IMR-90 (cell line): ENCODE measurements at regions not wholly inside any gene's neighbourhood (a gene's known extent, or its start where the extent isn't known, plus 50 kb on each side); places are given as distances from the start of the nearest gene placed in this dataset.

Experiments
- ATAC-seq: fragments of 200-7000 bp; cut with Tn5 transposase; 2 replicates; pipeline ENCODE4 v1.9.1; 2020; ENCODE audit warnings: low read depth, mild to moderate bottlenecking, moderate library complexity
- BruUV-seq: library from RNA; stranded (reverse); fragments of 400-500 nt; replicated peaks from 2 replicates; lab custom pipeline; 2021; lab: Mats Ljungman, UMichigan
- CTCF ChIA-PET: fragments of 300-600 bp; formaldehyde crosslinking; extraction: SDS; loops from one replicate; lab custom pipeline; 2021; ENCODE audit warnings: antibody characterized with exemption; lab: Yijun Ruan, JAX
- POLR2A ChIA-PET: fragments of 300-600 bp; sonication (Branson Sonifier 250); formaldehyde crosslinking; loops from one replicate; lab custom pipeline; 2022; ENCODE audit warnings: antibody characterized with exemption; ENCODE audit not compliant: unreplicated experiment; lab: Charles Lee
- DNase-seq: peaks from one replicate; pipeline ENCODE4 v3.0.0; 2013
- H2AFZ ChIP-seq: replicated peaks from 2 replicates; pipeline ENCODE3; 2013; ENCODE audit warnings: low read length, mild to moderate bottlenecking; ENCODE audit not compliant: poor library complexity
- H2AK5ac ChIP-seq: 2 replicates; pipeline ENCODE4 v1.6.1; 2013; ENCODE audit warnings: low read depth, low read length, inconsistent platforms
- H2AK9ac ChIP-seq: replicated peaks from 2 replicates; pipeline ENCODE3; 2013; ENCODE audit warnings: mild to moderate bottlenecking, low read depth, low read length, moderate library complexity; ENCODE audit not compliant: poor library complexity
- H2BK120ac ChIP-seq: 2 replicates; pipeline ENCODE4 v1.6.1; 2013; ENCODE audit warnings: low read depth, low read length, inconsistent platforms
- H2BK15ac ChIP-seq: 3 replicates; pipeline ENCODE4 v1.6.1; 2013; ENCODE audit warnings: low read depth, low read length, inconsistent platforms
- H2BK20ac ChIP-seq: 2 replicates; pipeline ENCODE4 v1.6.1; 2013; ENCODE audit warnings: low read depth, mild to moderate bottlenecking, inconsistent platforms, low read length, moderate library complexity
- H2BK5ac ChIP-seq: 2 replicates; pipeline ENCODE4 v1.6.1; 2013; ENCODE audit warnings: mild to moderate bottlenecking, low read depth, low read length, inconsistent platforms; ENCODE audit not compliant: poor library complexity, severe bottlenecking
- H3K14ac ChIP-seq: replicated peaks from 2 replicates; pipeline ENCODE4 v1.6.1; 2013; ENCODE audit warnings: low read depth, low read length, inconsistent platforms
- H3K18ac ChIP-seq: 2 replicates; pipeline ENCODE4 v1.6.1; 2013; ENCODE audit warnings: low read depth, low read length, control low read depth
- H3K23ac ChIP-seq: 2 replicates; pipeline ENCODE4 v1.6.1; 2013; ENCODE audit warnings: low read depth, low read length, inconsistent platforms
- H3K27ac ChIP-seq: 2 replicates; pipeline ENCODE4 v1.5.1; 2013; ENCODE audit warnings: mild to moderate bottlenecking, control low read depth, low read length; ENCODE audit not compliant: insufficient read depth
- H3K27me3 ChIP-seq: 2 replicates; pipeline ENCODE4 v1.6.1; 2013; ENCODE audit warnings: low read length; ENCODE audit not compliant: control insufficient read depth, insufficient read depth
- H3K36me3 ChIP-seq: 2 replicates; pipeline ENCODE4 v1.6.1; 2013; ENCODE audit warnings: low read length, mixed read lengths; ENCODE audit not compliant: control insufficient read depth, insufficient read depth
- H3K4ac ChIP-seq: 2 replicates; pipeline ENCODE4 v1.6.1; 2013; ENCODE audit warnings: low read depth, low read length, inconsistent platforms
- H3K4me1 ChIP-seq: 2 replicates; pipeline ENCODE4 v1.6.1; 2013; ENCODE audit warnings: low read length, mixed read lengths; ENCODE audit not compliant: control insufficient read depth, insufficient read depth
- H3K4me2 ChIP-seq: 2 replicates; pipeline ENCODE4 v1.6.1; 2013; ENCODE audit warnings: low read depth, mild to moderate bottlenecking, control low read depth, low read length, moderate library complexity
- H3K4me3 ChIP-seq: 2 replicates; pipeline ENCODE4 v1.5.1; 2013; ENCODE audit warnings: low read depth, mild to moderate bottlenecking, control low read depth, low read length, moderate library complexity; ENCODE audit not compliant: insufficient read depth
- H3K56ac ChIP-seq: 2 replicates; pipeline ENCODE4 v1.6.1; 2013; ENCODE audit warnings: low read length, inconsistent platforms; ENCODE audit not compliant: insufficient read depth; ENCODE audit errors: extremely low read depth
- H3K79me1 ChIP-seq, 2 experiments: 2 replicates each; pipeline ENCODE4 v1.6.1; 2013; ENCODE audit warnings: low read length in 2 of 2, inconsistent platforms in 1 of 2, low read depth in 1 of 2
- H3K9ac ChIP-seq: 2 replicates; pipeline ENCODE4 v1.6.1; 2013; ENCODE audit warnings: low read depth, low read length, control low read depth
- H3K9me1 ChIP-seq: 2 replicates; pipeline ENCODE4 v1.6.1; 2013; ENCODE audit warnings: low read length, inconsistent platforms; ENCODE audit not compliant: insufficient read depth
- H3K9me3 ChIP-seq: 2 replicates; pipeline ENCODE4 v1.6.1; 2013; ENCODE audit warnings: low read length; ENCODE audit not compliant: control insufficient read depth, insufficient read depth
- H4K20me1 ChIP-seq: 2 replicates; pipeline ENCODE4 v1.6.1; 2013; ENCODE audit warnings: low read length, inconsistent platforms; ENCODE audit not compliant: insufficient read depth
- H4K5ac ChIP-seq: 2 replicates; pipeline ENCODE4 v1.6.1; 2013; ENCODE audit warnings: mild to moderate bottlenecking, low read depth, low read length, control low read depth
- H4K8ac ChIP-seq, 2 experiments: 2 replicates each; pipeline ENCODE4 v1.6.1; 2013; ENCODE audit warnings: low read depth in 2 of 2, low read length in 2 of 2, control low read depth in 1 of 2, inconsistent platforms in 1 of 2
- H4K91ac ChIP-seq: 2 replicates; pipeline ENCODE4 v1.6.1; 2013; ENCODE audit warnings: low read depth, low read length, inconsistent platforms; ENCODE audit not compliant: insufficient read depth
- BHLHE40 ChIP-seq: fragments of 150-350 bp; IDR thresholded peaks from 2 replicates; pipeline ENCODE4 v1.6.1; 2016; ENCODE audit warnings: mild to moderate bottlenecking, low read depth, low read length
- CEBPB ChIP-seq: IDR thresholded peaks from 2 replicates; pipeline ENCODE4 v1.6.1; 2012; ENCODE audit warnings: low read depth, low read length, improper control_type of control experiment
- MAFK ChIP-seq: IDR thresholded peaks from 2 replicates; pipeline ENCODE4 v1.6.1; 2012; ENCODE audit warnings: low read depth, low read length, improper control_type of control experiment
- WGBS, 2 experiments: methylation state at CpG; one replicate each; pipeline versions ENCODE4 v1.1.5 to v1.1.7; 2013; ENCODE audit warnings: missing lambda C conversion rate in 2 of 2; ENCODE audit not compliant: insufficient read length in 1 of 2; ENCODE audit errors: extremely low coverage in 2 of 2; 5-methylcytosine and 5-hydroxymethylcytosine counted together
- dilution Hi-C: fragments of 300-500 bp; cut with HindIII; formaldehyde crosslinking; loops from one replicate; pipeline ENCODE4 v1.14.3; 2018; ENCODE audit warnings: low sequenced_read_pairs; ENCODE audit not compliant: unreplicated experiment
- in situ Hi-C: fragments of 300-500 bp; cut with MboI; formaldehyde crosslinking; loops from 3 replicates; pipeline ENCODE4 v1.14.3; 2019; ENCODE audit warnings: low sequenced_read_pairs, inconsistent platforms, mixed read lengths
- intact Hi-C: fragments of 100-400 bp; cut with micrococcal nuclease; formaldehyde crosslinking; loops from 2 replicates; pipeline ENCODE4 v1.10.0; 2022
- TF ChIP-seq, protein P1 (sequence below): fragments of 150-350 bp; IDR thresholded peaks from 2 replicates; pipeline ENCODE4 v1.6.1; 2016; ENCODE audit warnings: low read depth, mild to moderate bottlenecking, low read length, moderate library complexity, borderline replicate concordance

DNA sequence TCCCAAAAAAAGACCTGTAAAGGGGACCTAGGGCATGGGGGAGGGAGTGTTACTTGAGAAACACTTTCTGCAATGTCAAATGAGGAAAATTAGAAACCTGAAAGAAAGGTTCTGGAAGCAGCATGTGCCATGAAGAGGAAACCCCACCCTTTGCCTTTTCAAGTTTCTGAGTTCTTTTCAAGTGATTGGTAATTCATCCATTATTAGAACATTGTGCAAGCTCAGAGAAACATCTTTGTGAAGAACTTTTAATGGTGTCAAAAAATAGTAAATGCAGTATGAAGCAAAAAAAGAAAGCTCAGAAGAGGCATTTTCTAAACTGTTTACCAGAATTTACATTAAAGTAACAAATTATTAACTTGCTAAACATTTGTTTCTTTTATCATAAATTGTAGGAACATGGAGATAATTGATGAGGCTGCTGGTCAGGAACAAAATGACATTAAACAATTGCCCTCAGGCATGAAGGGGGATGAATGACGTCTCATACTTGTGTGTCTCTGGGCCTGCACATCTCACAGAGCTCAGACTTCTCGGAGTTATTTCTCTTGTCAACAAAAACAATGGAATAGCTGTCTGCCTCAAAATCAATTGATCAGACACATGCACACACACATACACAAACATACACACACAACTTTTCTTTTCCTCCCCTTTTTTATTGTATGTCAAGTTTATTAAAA is 1946.0 kb upstream of the CDH6 start:
- Histone ChIP-seq H3K9ac (no peak overlapping the region), H3K14ac (no peak overlapping the region), H3K27ac (no peak overlapping the region), H3K4me3 (no peak overlapping the region), H3K18ac (no peak overlapping the region), H3K79me1 (no peaks in the 10 kb centered on the region), H2BK5ac (no peak overlapping the region), H2BK120ac (no peak overlapping the region), H3K27me3 (no peaks in the 10 kb centered on the region), H3K56ac (no peak overlapping the region), H3K23ac (no peak overlapping the region), H4K5ac (no peak overlapping the region), H2AK5ac (no peak overlapping the region), H3K4me1 (no peaks in the 10 kb centered on the region), H3K9me1 (no peaks in the 10 kb centered on the region), H2AK9ac (no peak overlapping the region), H2AFZ (no peak overlapping the region), H3K36me3 (no peaks in the 10 kb centered on the region), H4K91ac (no peak overlapping the region), H2BK15ac (no peak overlapping the region), H3K9me3 (no peaks in the 10 kb centered on the region), H3K4ac (no peak overlapping the region), H4K20me1 (no peaks in the 10 kb centered on the region), H4K8ac (no peak overlapping the region), H2BK20ac (no peak overlapping the region), H3K4me2 (no peak overlapping the region)
- in situ Hi-C loops (no loop called here), dilution Hi-C loops (no loop called here), intact Hi-C loops (no loop called here)
- BruUV-seq: no TSS peak
- TF ChIP-seq CEBPB: no peak
- TF ChIP-seq BHLHE40: no peak
- TF ChIP-seq, protein P1, sequence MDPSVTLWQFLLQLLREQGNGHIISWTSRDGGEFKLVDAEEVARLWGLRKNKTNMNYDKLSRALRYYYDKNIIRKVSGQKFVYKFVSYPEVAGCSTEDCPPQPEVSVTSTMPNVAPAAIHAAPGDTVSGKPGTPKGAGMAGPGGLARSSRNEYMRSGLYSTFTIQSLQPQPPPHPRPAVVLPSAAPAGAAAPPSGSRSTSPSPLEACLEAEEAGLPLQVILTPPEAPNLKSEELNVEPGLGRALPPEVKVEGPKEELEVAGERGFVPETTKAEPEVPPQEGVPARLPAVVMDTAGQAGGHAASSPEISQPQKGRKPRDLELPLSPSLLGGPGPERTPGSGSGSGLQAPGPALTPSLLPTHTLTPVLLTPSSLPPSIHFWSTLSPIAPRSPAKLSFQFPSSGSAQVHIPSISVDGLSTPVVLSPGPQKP: no peak
- TF ChIP-seq MAFK: no peak
- ChIA-PET POLR2A (no interaction called here), CTCF (no interaction called here)
- DNase-seq (no peak), ATAC-seq (no peak)
- no CpG with 5 or more reads among the region's 2 CpGs for WGBS, 2 experiments
